Upper lobe of right lung (tissue), 1 donor: ENCODE measurements at regions not wholly inside any gene's neighbourhood (a gene's known extent, or its start where the extent isn't known, plus 50 kb on each side); places are given as distances from the start of the nearest gene placed in this dataset.

Experiments
- ATAC-seq: fragments of 200-7000 bp; cut with Tn5 transposase; one replicate; pipeline ENCODE4 v1.9.1; 2020; ENCODE audit warnings: mild to moderate bottlenecking, moderate library complexity
- DNase-seq: peaks from one replicate; pipeline ENCODE4 v3.0.0-alpha.2; 2020
- H3K27ac ChIP-seq: fragments of 200-600 bp; one replicate; pipeline ENCODE4 v1.8.0; 2022
- H3K27me3 ChIP-seq: fragments of 200-600 bp; one replicate; pipeline ENCODE4 v1.8.0; 2022; ENCODE audit warnings: mild to moderate bottlenecking
- H3K36me3 ChIP-seq: fragments of 200-600 bp; one replicate; pipeline ENCODE4 v1.8.0; 2022
- H3K4me1 ChIP-seq: fragments of 200-600 bp; one replicate; pipeline ENCODE4 v1.8.0; 2022
- H3K4me3 ChIP-seq: fragments of 200-600 bp; one replicate; pipeline ENCODE4 v1.8.0; 2022; ENCODE audit warnings: mild to moderate bottlenecking
- H3K9me3 ChIP-seq: fragments of 200-600 bp; one replicate; pipeline ENCODE4 v1.8.0; 2022
- CTCF ChIP-seq: fragments of 200-600 bp; IDR thresholded peaks from one replicate; pipeline ENCODE4 v1.8.0; 2022; ENCODE audit warnings: antibody characterized with exemption
- intact Hi-C: fragments of 100-400 bp; cut with DNase I; formaldehyde crosslinking; loops from one replicate; pipeline ENCODE4 v1.11.0; 2022
- donor health status: DM: no; HTN: yes; CAD: no; lungs with severe emphysema.

GRCh38 chrX:38973322-38973721 lies 172.1 kb downstream of the MID1IP1 start:
- H3K27ac ChIP-seq = no peak overlapping the region
- H3K4me1 ChIP-seq = no peaks in the 10 kb centered on the region
- intact Hi-C loops = no loop called here
- H3K9me3 ChIP-seq = no peaks in the 10 kb centered on the region
- no peak for TF ChIP-seq CTCF
- no peaks in the 10 kb centered on the region for H3K27me3 ChIP-seq
- no peak overlapping the region for H3K4me3 ChIP-seq
- ATAC-seq (peak; percentile 64), DNase-seq (peak; percentile 57)
- H3K36me3 ChIP-seq = no peaks in the 10 kb centered on the region

- Histone ChIP-seq H3K36me3 (no peaks in the 10 kb centered on the region), H3K9me3 (no peaks in the 10 kb centered on the region), H3K27ac (no peak overlapping the region), H3K27me3 (no peaks in the 10 kb centered on the region), H3K4me1 (no peaks in the 10 kb centered on the region), H3K4me3 (no peak overlapping the region)
- intact Hi-C loops = no loop called here
- no peak for DNase-seq
- TF ChIP-seq CTCF = no peak
- no peak for ATAC-seq
These were observed 173.3 kb downstream of the MID1IP1 start for GRCh38 chrX:38974542-38974941.

GRCh38 chrX:38975368-38975942 lies 174.2 kb downstream of the MID1IP1 start:
- Histone ChIP-seq H3K4me3 (no peak overlapping the region), H3K9me3 (no peaks in the 10 kb centered on the region), H3K36me3 (no peaks in the 10 kb centered on the region), H3K4me1 (no peaks in the 10 kb centered on the region), H3K27ac (no peak overlapping the region), H3K27me3 (no peaks in the 10 kb centered on the region)
- ATAC-seq (no peak), DNase-seq (no peak)
- intact Hi-C loops = no loop called here
- no peak for TF ChIP-seq CTCF

- TF ChIP-seq CTCF = no peak
- DNase-seq (no peak), ATAC-seq (no peak)
- H3K4me1 ChIP-seq = no peaks in the 10 kb centered on the region
- H3K36me3 ChIP-seq = no peaks in the 10 kb centered on the region
- no peak overlapping the region for H3K27ac ChIP-seq
- intact Hi-C loops = no loop called here
- no peak overlapping the region for H3K4me3 ChIP-seq
- no peaks in the 10 kb centered on the region for H3K9me3 ChIP-seq
- H3K27me3 ChIP-seq = no peaks in the 10 kb centered on the region
These were observed 181.1 kb downstream of the MID1IP1 start for GRCh38 chrX:38982370-38982769.

- no peaks in the 10 kb centered on the region for H3K36me3 ChIP-seq
- intact Hi-C loops = no loop called here
- H3K9me3 ChIP-seq = no peaks in the 10 kb centered on the region
- no peak overlapping the region for H3K4me3 ChIP-seq
- no peak for TF ChIP-seq CTCF
- no peak overlapping the region for H3K27ac ChIP-seq
- no peaks in the 10 kb centered on the region for H3K4me1 ChIP-seq
- DNase-seq (no peak), ATAC-seq (no peak)
- no peaks in the 10 kb centered on the region for H3K27me3 ChIP-seq
These were observed 181.6 kb downstream of the MID1IP1 start for GRCh38 chrX:38982843-38983242.

GRCh38 chrX:38985375-38985774 lies 184.1 kb downstream of the MID1IP1 start:
- no peaks in the 10 kb centered on the region for H3K36me3 ChIP-seq
- DNase-seq (no peak), ATAC-seq (peak; percentile 47)
- no peaks in the 10 kb centered on the region for H3K27me3 ChIP-seq
- no peak overlapping the region for H3K27ac ChIP-seq
- intact Hi-C loops = no loop called here
- H3K4me3 ChIP-seq = no peak overlapping the region
- TF ChIP-seq CTCF = peak; percentile 26
- no peaks in the 10 kb centered on the region for H3K9me3 ChIP-seq
- no peaks in the 10 kb centered on the region for H3K4me1 ChIP-seq
